H1 (cell line): ENCODE measurements at regions not wholly inside any gene's neighbourhood (a gene's known extent, or its start where the extent isn't known, plus 50 kb on each side); places are given as distances from the start of the nearest gene placed in this dataset.

Source experiments
- CTCF ChIA-PET: fragments of 300-600 bp; sonication (Branson Sonifier 250); formaldehyde crosslinking; loops from one replicate; lab custom pipeline; 2021; ENCODE audit not compliant: partially characterized antibody; lab: Charles Lee
- POLR2A ChIA-PET: fragments of 300-600 bp; sonication (Branson Sonifier 250); formaldehyde crosslinking; loops from one replicate; lab custom pipeline; 2021; ENCODE audit warnings: inconsistent platforms; ENCODE audit not compliant: partially characterized antibody; lab: Charles Lee
- DNase-seq, 2 experiments: peaks; one replicate each; pipeline versions ENCODE4 v3.0.0 to v3.0.0-alpha.2; 2010 to 2022; ENCODE audit warnings: low spot score in 2 of 2, low read depth in 1 of 2, mixed read lengths in 1 of 2
- FAIRE-seq: peaks from 2 replicates; lab custom pipeline; 2011; peaks lifted over from hg19 to GRCh38; lab: Jason Lieb, UNC
- H2AFZ ChIP-seq: 2 replicates; pipeline ENCODE4 v1.8.1; 2012; ENCODE audit warnings: low read length, inconsistent platforms
- H2AK5ac ChIP-seq: 2 replicates; pipeline ENCODE4 v1.6.1; 2013; ENCODE audit warnings: low read depth, low read length
- H2BK120ac ChIP-seq: replicated peaks from 2 replicates; pipeline ENCODE3; 2013; ENCODE audit warnings: low read depth, low read length, inconsistent platforms
- H2BK12ac ChIP-seq: 2 replicates; pipeline ENCODE4 v1.6.1; 2013; ENCODE audit warnings: low read depth, low read length
- H2BK15ac ChIP-seq: 2 replicates; pipeline ENCODE4 v1.6.1; 2013; ENCODE audit warnings: low read length
- H2BK20ac ChIP-seq: 2 replicates; pipeline ENCODE4 v1.6.1; 2013; ENCODE audit warnings: low read length
- H2BK5ac ChIP-seq: 2 replicates; pipeline ENCODE4 v1.6.1; 2013; ENCODE audit warnings: low read depth, low read length
- H3K14ac ChIP-seq: 2 replicates; pipeline ENCODE4 v1.6.1; 2013; ENCODE audit warnings: inconsistent platforms; ENCODE audit not compliant: insufficient read length
- H3K18ac ChIP-seq: 2 replicates; pipeline ENCODE4 v1.6.1; 2013; ENCODE audit warnings: low read length; ENCODE audit errors: extremely low read depth
- H3K23ac ChIP-seq: 2 replicates; pipeline ENCODE4 v1.6.1; 2013; ENCODE audit warnings: inconsistent platforms; ENCODE audit not compliant: insufficient read length
- H3K23me2 ChIP-seq: 2 replicates; pipeline ENCODE4 v1.6.1; 2013; ENCODE audit warnings: low read depth, low read length
- H3K27ac ChIP-seq: 2 replicates; pipeline ENCODE4 v1.6.1; 2011; ENCODE audit warnings: low read depth, low read length, inconsistent platforms
- H3K27me3 ChIP-seq, 4 experiments: replicated peaks in 1 of 4; 1 replicate in 1 of 4; 2 replicates in 3 of 4; pipeline versions ENCODE4 v1.6.1 to v1.8.1; 2011 to 2013; ENCODE audit warnings: low read length in 3 of 4, mild to moderate bottlenecking in 3 of 4, inconsistent platforms in 2 of 4, mixed read lengths in 2 of 4, moderate library complexity in 1 of 4; ENCODE audit not compliant: control insufficient read depth in 3 of 4, insufficient read depth in 3 of 4; ENCODE audit errors: extremely low read depth in 1 of 4
- H3K36me3 ChIP-seq, 4 experiments: 2 replicates each; pipeline versions ENCODE4 v1.6.1 to v1.8.1; 2011 to 2013; ENCODE audit warnings: mild to moderate bottlenecking in 4 of 4, low read length in 3 of 4, moderate library complexity in 2 of 4, control low read depth in 1 of 4, inconsistent platforms in 1 of 4; ENCODE audit not compliant: insufficient read depth in 4 of 4, control insufficient read depth in 2 of 4
- H3K4ac ChIP-seq: replicated peaks from 2 replicates; pipeline ENCODE3; 2013; ENCODE audit warnings: low read length, low read depth, mixed read lengths, inconsistent platforms; ENCODE audit not compliant: insufficient read length
- H3K4me1 ChIP-seq, 4 experiments: replicated peaks in 1 of 4; 1 replicate in 1 of 4; 2 replicates in 3 of 4; pipeline versions ENCODE4 v1.6.1 to v1.8.1; 2011 to 2013; ENCODE audit warnings: low read length in 3 of 4, inconsistent platforms in 2 of 4, mixed read lengths in 1 of 4; ENCODE audit not compliant: insufficient read depth in 4 of 4, control insufficient read depth in 3 of 4
- H3K4me2 ChIP-seq, 2 experiments: 2 replicates each; pipeline versions ENCODE4 v1.6.1 to v1.8.1; 2011 to 2013; ENCODE audit warnings: low read depth in 2 of 2, low read length in 2 of 2, control low read depth in 1 of 2, inconsistent platforms in 1 of 2, mild to moderate bottlenecking in 1 of 2; ENCODE audit not compliant: insufficient read depth in 1 of 2
- H3K4me3 ChIP-seq, 4 experiments: fragments of 200-600, 300-600 bp in 1 of 4; sonication (generic), shearing (Covaris generic), sonication (Bioruptor Twin) in 1 of 4; 2 replicates each; pipeline versions ENCODE4 v1.5.1 to v1.8.1; 2011 to 2016; ENCODE audit warnings: low read length in 4 of 4, low read depth in 3 of 4, control low read depth in 2 of 4, inconsistent platforms in 2 of 4, mild to moderate bottlenecking in 2 of 4, mixed read lengths in 1 of 4, moderate library complexity in 1 of 4; ENCODE audit not compliant: insufficient read depth in 2 of 4; ENCODE audit errors: extremely low read depth in 1 of 4
- H3K56ac ChIP-seq: replicated peaks from 2 replicates; pipeline ENCODE3; 2013; ENCODE audit warnings: low read depth, mild to moderate bottlenecking, mixed read lengths, low read length, inconsistent platforms; ENCODE audit not compliant: insufficient read length
- H3K79me1 ChIP-seq: 2 replicates; pipeline ENCODE4 v1.6.1; 2013; ENCODE audit warnings: low read depth, low read length, control low read depth
- H3K79me2 ChIP-seq, 2 experiments: 2 replicates each; pipeline versions ENCODE4 v1.6.1 to v1.8.1; 2012 to 2013; ENCODE audit warnings: low read length in 2 of 2, mild to moderate bottlenecking in 2 of 2, inconsistent platforms in 1 of 2; ENCODE audit not compliant: insufficient read depth in 2 of 2, control insufficient read depth in 1 of 2
- H3K9ac ChIP-seq, 4 experiments: replicated peaks in 1 of 4; 1 replicate in 1 of 4; 2 replicates in 3 of 4; pipeline versions ENCODE4 v1.6.1 to v1.8.1; 2011 to 2013; ENCODE audit warnings: low read depth in 3 of 4, low read length in 3 of 4, control low read depth in 2 of 4, mild to moderate bottlenecking in 2 of 4, moderate library complexity in 2 of 4, inconsistent platforms in 1 of 4; ENCODE audit errors: extremely low read depth in 1 of 4
- H3K9me3 ChIP-seq, 2 experiments: 2 replicates each; pipeline versions ENCODE4 v1.6.1 to v1.8.1; 2012 to 2013; ENCODE audit warnings: mild to moderate bottlenecking in 2 of 2, moderate library complexity in 2 of 2, control low read depth in 1 of 2, inconsistent platforms in 1 of 2, low read depth in 1 of 2, low read length in 1 of 2, mixed read lengths in 1 of 2; ENCODE audit not compliant: insufficient read depth in 2 of 2
- H4K20me1 ChIP-seq, 2 experiments: replicated peaks in 1 of 2; 2 replicates each; pipeline versions ENCODE3 to v1.8.1; 2011 to 2013; ENCODE audit warnings: inconsistent platforms in 2 of 2, low read length in 2 of 2, mild to moderate bottlenecking in 1 of 2; ENCODE audit not compliant: insufficient read depth in 2 of 2, control insufficient read depth in 1 of 2
- H4K5ac ChIP-seq: 2 replicates; pipeline ENCODE4 v1.6.1; 2013; ENCODE audit warnings: low read length, low read depth, mixed read lengths, inconsistent platforms; ENCODE audit not compliant: insufficient read length
- H4K8ac ChIP-seq: 2 replicates; pipeline ENCODE4 v1.8.0; 2013; ENCODE audit warnings: mild to moderate bottlenecking, moderate library complexity, low read length, inconsistent platforms; ENCODE audit not compliant: insufficient read depth; ENCODE audit errors: extremely low read depth
- H4K91ac ChIP-seq: replicated peaks from 2 replicates; pipeline ENCODE3; 2013; ENCODE audit warnings: low read length, mixed read lengths, inconsistent platforms; ENCODE audit not compliant: insufficient read length
- CTBP2 ChIP-seq: IDR thresholded peaks from 2 replicates; pipeline ENCODE4 v1.7.0; 2011; ENCODE audit warnings: borderline replicate concordance, mild to moderate bottlenecking, moderate library complexity, mixed read lengths, low read length; ENCODE audit not compliant: insufficient read depth, insufficient read length
- E2F6 ChIP-seq: IDR thresholded peaks from 2 replicates; pipeline ENCODE4 v1.6.1; 2012; ENCODE audit warnings: inconsistent platforms
- EGR1 ChIP-seq: IDR thresholded peaks from 2 replicates; pipeline ENCODE4 v1.6.1; 2011; ENCODE audit warnings: low read depth, low read length, borderline replicate concordance
- EP300 ChIP-seq, 2 experiments: IDR thresholded peaks; 1 replicate in 1 of 2; 2 replicates in 1 of 2; pipeline ENCODE4 v1.6.1; 2011 to 2012; ENCODE audit warnings: low read depth in 2 of 2, low read length in 2 of 2, mild to moderate bottlenecking in 2 of 2, borderline replicate concordance in 1 of 2, inconsistent platforms in 1 of 2, moderate library complexity in 1 of 2
- MAFK ChIP-seq: IDR thresholded peaks from 2 replicates; pipeline ENCODE4 v1.6.1; 2012; ENCODE audit warnings: low read depth, mild to moderate bottlenecking, improper control_type of control experiment, low read length
- NANOG ChIP-seq: IDR thresholded peaks from 2 replicates; pipeline ENCODE4 v1.6.1; 2011; ENCODE audit warnings: low read length, low read depth, mild to moderate bottlenecking, inconsistent platforms; ENCODE audit not compliant: insufficient read depth, poor library complexity, severe bottlenecking
- NRF1 ChIP-seq: IDR thresholded peaks from 2 replicates; pipeline ENCODE4 v1.6.1; 2011; ENCODE audit warnings: mild to moderate bottlenecking, low read depth, low read length, improper control_type of control experiment
- PHF8 ChIP-seq: fragments of 200-600 bp; sonication (generic); conservative IDR thresholded peaks from 2 replicates; pipeline ENCODE4 v1.7.1; 2012; ENCODE audit warnings: low read depth, mild to moderate bottlenecking, inconsistent platforms, low read length, moderate library complexity
- RAD21 ChIP-seq, 2 experiments: IDR thresholded peaks in 1 of 2; conservative IDR thresholded peaks in 1 of 2; 2 replicates each; pipeline ENCODE4 v1.6.1; 2011; ENCODE audit warnings: low read depth in 2 of 2, low read length in 2 of 2, improper control_type of control experiment in 1 of 2, inconsistent platforms in 1 of 2, mild to moderate bottlenecking in 1 of 2, moderate library complexity in 1 of 2
- RFX5 ChIP-seq: IDR thresholded peaks from 2 replicates; pipeline ENCODE4 v1.6.1; 2011; ENCODE audit warnings: low read depth, low read length, improper control_type of control experiment, borderline replicate concordance
- SIRT6 ChIP-seq: IDR thresholded peaks from one replicate; pipeline ENCODE4 v1.7.1; 2012; ENCODE audit warnings: low read length, inconsistent platforms
- SIX5 ChIP-seq: IDR thresholded peaks from 2 replicates; pipeline ENCODE4 v1.6.1; 2011; ENCODE audit warnings: mild to moderate bottlenecking, low read depth, low read length
- TAF1 ChIP-seq: IDR thresholded peaks from 2 replicates; pipeline ENCODE4 v1.6.1; 2011; ENCODE audit warnings: mild to moderate bottlenecking, low read depth, low read length
- TBP ChIP-seq: IDR thresholded peaks from 2 replicates; pipeline ENCODE4 v1.6.1; 2011; ENCODE audit warnings: low read depth, low read length, improper control_type of control experiment
- WGBS, 2 experiments: shearing (Covaris generic) in 1 of 2; methylation state at CpG; one replicate each; pipeline versions ENCODE4 v1.1.6 to v1.1.7; 2013 to 2015; ENCODE audit warnings: low lambda C conversion rate in 2 of 2, mixed read lengths in 2 of 2, inconsistent platforms in 1 of 2, low coverage in 1 of 2, missing lambda C conversion rate in 1 of 2; ENCODE audit not compliant: insufficient replicate concordance in 2 of 2, insufficient coverage in 1 of 2, insufficient read length in 1 of 2; ENCODE audit errors: extremely low coverage in 1 of 2, missing lambda C conversion rate in 1 of 2; 5-methylcytosine and 5-hydroxymethylcytosine counted together

GRCh38 chr12:71353607-71354006 is 86.0 kb upstream of the LGR5 start:
- no peaks in the 10 kb centered on the region for H3K79me2 ChIP-seq
- no peaks in the 10 kb centered on the region for H3K23me2 ChIP-seq
- FAIRE-seq (no peak), DNase-seq (no peak)
- no peaks in the 10 kb centered on the region for H3K9me3 ChIP-seq
- WGBS, 2 experiments: 91% methylated on average over 2 of the region's 2 CpGs; no CpG with 5 or more reads in 1 of the 2 experiments
- no peak overlapping the region for H3K4me2 ChIP-seq
- H3K23ac ChIP-seq: no peak overlapping the region
- H2BK20ac ChIP-seq: no peak overlapping the region
- no peak overlapping the region for H2BK120ac ChIP-seq
- H4K5ac ChIP-seq: no peak overlapping the region
- H3K27me3 ChIP-seq: no peaks in the 10 kb centered on the region
- no peaks in the 10 kb centered on the region for H3K36me3 ChIP-seq
- no peak overlapping the region for H2AK5ac ChIP-seq
- ChIA-PET POLR2A (no interaction called here), CTCF (interaction anchor here (0.6 kb wide), 1 partner anchor 729 kb away, joined by 3 read pairs; no protein-coding TSS in a partner anchor)
- H3K4me3 ChIP-seq: no peak overlapping the region
- no peak overlapping the region for H3K27ac ChIP-seq
- H3K79me1 ChIP-seq: no peaks in the 10 kb centered on the region
- H2BK12ac ChIP-seq: no peak overlapping the region
- H2BK5ac ChIP-seq: no peak overlapping the region
- H3K56ac ChIP-seq: no peak overlapping the region
- H2BK15ac ChIP-seq: no peak overlapping the region
- H3K4ac ChIP-seq: no peak overlapping the region
- H4K91ac ChIP-seq: no peak overlapping the region
- H3K18ac ChIP-seq: no peak overlapping the region
- H3K14ac ChIP-seq: no peak overlapping the region
- H4K8ac ChIP-seq: no peak overlapping the region
- H2AFZ ChIP-seq: no peak overlapping the region
- no peaks in the 10 kb centered on the region for H3K4me1 ChIP-seq
- no peaks in the 10 kb centered on the region for H4K20me1 ChIP-seq
- H3K9ac ChIP-seq: no peak overlapping the region
- TF ChIP-seq MAFK (no peak), RAD21 (IDR thresholded peaks at IDR 0.05 in 1 of 2, conservative IDR thresholded peaks at IDR 0.05 in 1 of 2; ENCODE audit: low read depth in 2 of 2, low read length in 2 of 2) (no peak), EP300 (IDR thresholded peaks at IDR 0.05; ENCODE audit: borderline replicate concordance in 1 of 2, low read depth in 2 of 2, low read length in 2 of 2) (no peak), NRF1 (no peak), TAF1 (no peak), CTBP2 (no peak), PHF8 (no peak), E2F6 (no peak), NANOG (no peak), SIRT6 (no peak), RFX5 (no peak), EGR1 (no peak), SIX5 (no peak), TBP (no peak)
